GM21529 (cell line): ENCODE measurements at regions not wholly inside any gene's neighbourhood (a gene's known extent, or its start where the extent isn't known, plus 50 kb on each side); places are given as distances from the start of the nearest gene placed in this dataset.
"Not testable (repeated sequence)": the region's sequence is repeated elsewhere in the genome, so short reads cannot be mapped to it uniquely, and the experiment has no call there.

Experiments
- ATAC-seq: cut with Tn5 transposase; IDR thresholded peaks from one replicate; pipeline ENCODE4 v1.9.1; 2021; ENCODE audit not compliant: unreplicated experiment

DNA sequence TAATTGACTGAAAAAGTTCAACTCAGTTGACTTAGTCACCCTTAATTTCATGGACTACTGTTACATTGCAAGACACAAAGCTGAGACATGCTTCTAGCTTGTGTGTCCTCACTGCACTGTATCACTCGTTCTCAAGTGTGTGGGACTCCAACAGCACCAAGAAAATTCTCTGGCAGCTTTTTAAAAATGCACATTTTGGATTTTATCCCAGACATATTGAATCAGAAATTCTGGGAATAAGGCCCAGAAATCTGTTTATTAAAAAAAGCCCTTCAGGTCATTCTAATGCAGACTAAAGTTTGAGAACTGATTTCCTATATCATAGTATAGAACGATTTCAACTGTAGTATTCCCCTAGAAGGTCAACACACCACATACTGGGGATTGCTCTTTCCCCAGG, 1485.3 kb downstream of the PCDH9 start:
- ATAC-seq: no peak

DNA sequence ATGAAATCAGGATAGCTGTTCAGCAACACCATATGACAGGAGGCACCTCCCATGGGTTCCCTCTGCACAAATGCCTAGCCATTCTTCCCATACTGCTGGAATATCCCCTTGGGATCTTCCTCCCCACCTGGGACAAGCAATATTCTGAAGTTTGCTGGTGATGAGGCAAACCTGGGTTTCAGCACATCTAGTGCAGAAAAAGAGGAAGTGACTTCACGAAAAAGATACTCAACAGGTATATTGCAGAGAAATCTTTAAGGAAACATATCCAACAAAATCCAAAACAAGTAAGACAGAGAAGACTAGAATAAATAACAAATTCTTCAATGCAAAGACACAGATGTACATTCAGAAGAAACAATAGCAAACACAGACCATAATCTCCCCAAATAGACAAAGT, 1497.0 kb downstream of the PCDH9 start:
- ATAC-seq: no peak

DNA sequence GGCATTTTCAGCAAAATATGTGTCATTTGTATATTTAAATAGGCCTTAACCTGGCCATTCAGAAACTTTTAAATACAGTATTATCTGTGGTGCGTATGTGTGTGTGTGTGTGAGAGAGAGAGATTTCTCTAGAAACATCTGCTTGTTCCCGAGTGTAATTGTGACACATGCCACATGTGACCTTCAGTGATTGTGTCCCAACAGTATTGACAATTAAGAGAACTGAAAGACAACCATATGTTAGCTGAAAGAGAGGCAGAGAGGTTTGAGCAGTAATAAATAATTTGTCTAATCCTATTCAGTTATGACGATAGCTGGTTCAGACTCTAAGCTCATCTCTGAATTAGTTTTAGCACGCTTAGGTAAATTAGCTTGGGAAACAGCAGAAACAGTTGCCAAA, 1503.1 kb downstream of the PCDH9 start:
- no peak for ATAC-seq

DNA sequence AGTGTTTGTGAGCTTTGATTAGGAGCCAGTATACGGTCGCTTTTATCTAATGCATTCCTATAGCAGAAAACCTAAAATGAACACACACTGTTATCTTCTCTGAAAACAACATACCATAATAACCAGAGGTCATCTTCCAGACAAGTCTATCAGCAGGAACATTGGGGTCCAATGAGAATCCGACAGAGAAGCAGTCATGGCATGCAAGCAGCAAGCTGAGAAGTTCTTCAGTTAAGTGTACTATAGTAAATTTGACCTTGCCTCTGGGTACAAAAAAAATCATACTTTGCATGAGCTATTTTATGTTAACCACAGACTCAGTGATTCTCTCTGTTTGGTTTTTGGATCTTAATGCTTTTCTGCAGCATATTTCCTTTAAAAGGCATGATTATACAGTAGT, 1505.1 kb downstream of the PCDH9 start:
- ATAC-seq: no peak

DNA sequence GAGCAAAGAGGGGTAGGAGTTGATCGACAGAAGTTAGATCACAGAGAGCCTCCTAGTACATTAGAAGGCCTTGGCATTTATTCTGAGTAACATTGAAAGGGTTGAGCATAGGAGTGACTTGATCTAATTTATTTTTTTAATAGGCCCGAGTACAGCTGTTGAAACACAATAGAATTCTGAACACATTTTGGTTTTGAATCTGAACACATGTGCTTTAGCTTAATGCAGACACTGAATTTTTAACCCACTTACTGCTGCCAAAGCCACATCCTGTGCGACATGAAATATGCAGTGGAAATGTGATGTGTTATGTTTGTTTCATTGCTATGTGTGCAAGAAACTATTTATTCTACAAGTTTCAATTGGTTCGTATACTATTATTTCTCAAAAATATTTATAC, 1505.9 kb downstream of the PCDH9 start:
- ATAC-seq: no peak

DNA sequence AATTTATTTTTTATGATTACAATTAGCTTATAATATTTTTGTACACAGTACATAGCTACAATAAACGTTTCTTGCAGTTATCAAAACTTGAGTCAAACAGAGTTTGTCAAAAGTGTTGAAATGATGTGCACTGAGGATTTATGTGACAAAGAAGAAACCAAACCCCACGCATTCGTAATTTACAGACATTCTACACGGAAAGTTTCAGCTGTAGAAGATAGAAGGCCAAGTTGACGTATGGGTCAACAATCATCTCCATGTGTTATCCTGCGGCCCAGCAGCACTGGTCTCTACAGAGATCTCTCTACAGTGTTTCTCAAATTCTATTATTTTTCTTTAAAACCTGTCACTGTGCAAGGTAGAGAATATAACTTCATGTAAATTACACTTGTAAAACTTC, 1507.6 kb downstream of the PCDH9 start:
- no peak for ATAC-seq

DNA sequence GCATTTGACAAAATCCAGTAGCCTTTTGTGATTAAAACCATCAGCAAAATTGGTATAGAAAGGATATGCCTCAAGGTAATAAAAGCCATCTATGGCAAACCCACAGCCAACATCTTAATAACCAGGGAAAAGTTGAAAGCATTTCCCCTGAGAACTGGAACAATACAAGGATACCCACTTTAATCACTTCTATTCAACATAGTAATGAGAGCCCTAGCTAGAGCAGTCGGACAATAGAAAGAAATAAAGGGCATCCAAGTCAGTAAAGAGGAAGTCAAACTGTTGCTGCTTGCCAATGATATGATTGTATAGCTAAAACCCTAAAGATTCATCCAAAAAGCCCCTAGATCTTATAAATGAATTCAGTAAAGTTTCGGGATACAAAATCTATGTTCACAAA, 1510.3 kb downstream of the PCDH9 start:
- ATAC-seq: no peak

DNA sequence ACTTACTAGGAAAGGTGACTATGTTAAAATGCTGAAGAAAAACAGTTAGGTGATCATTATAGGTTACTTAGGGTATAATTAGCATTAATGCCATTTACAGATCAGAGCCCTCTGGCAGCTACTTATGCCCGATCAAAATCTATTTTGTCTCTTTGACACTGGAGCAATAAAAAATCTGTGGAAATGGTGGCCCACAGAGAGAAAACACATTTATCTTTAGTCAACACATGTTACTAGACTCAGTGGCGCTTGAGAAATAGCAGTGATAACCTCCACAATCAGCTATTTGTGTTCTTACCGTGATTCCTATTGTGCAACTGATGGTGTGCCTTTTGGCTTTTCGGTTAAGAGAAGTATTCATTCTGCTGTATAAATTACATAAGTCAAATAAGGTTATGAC, 1519.6 kb downstream of the PCDH9 start:
- no peak for ATAC-seq

DNA sequence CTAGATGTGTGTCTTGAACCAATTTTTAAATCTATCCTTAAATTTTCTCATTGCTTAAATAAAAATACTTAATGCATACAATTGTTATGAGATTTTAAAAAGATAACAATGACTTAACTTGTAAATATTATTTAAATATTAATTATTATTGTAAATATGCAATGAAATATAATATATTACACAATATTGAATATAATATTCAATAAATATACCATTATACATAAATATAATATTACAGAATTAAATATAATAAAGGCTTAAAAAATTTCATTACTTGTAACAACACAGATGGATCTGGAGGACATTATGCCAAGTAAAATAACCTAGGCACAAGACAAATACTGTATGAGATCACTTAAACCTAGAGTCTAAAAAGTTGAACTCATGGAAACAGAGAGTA, 1532.3 kb downstream of the PCDH9 start:
- ATAC-seq: no peak

DNA sequence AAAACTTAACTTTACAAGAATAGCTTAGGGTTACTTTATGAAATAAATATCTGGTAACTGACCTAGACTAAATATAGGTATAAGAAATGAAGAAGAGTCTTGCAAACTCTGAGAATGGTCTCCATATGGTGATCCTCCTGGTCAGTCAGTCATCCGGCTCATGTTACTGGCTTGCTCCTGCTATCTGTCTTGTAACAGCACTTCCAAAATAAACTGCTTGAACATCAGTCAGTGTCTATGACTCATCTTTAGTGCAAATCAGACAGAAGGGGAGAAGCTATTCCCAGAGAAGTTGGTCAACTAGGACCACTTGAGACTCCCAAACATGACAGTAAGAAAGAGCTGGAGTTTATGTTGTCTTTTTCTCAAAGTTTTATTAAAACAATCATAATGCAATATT, 1550.9 kb downstream of the PCDH9 start:
- no peak for ATAC-seq

DNA sequence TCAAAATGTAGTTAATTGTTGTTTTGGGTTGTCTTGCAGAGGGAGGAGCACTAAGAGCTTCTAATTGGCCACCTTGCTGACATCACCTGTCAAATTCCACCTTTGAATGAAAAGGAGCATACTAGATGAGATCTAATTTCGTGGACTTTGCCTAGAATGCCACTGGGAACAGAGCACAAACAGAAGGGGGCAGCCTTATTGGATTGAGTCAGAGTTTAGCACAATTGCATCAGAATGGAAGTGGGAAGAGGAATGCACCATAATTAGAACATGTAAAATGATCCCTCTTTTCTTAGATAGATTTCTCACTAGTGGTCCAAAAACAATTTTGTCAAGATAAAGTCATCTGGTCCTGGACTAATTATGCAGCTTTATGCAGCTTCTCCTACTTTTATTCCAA, 1552.2 kb downstream of the PCDH9 start:
- ATAC-seq: no peak

DNA sequence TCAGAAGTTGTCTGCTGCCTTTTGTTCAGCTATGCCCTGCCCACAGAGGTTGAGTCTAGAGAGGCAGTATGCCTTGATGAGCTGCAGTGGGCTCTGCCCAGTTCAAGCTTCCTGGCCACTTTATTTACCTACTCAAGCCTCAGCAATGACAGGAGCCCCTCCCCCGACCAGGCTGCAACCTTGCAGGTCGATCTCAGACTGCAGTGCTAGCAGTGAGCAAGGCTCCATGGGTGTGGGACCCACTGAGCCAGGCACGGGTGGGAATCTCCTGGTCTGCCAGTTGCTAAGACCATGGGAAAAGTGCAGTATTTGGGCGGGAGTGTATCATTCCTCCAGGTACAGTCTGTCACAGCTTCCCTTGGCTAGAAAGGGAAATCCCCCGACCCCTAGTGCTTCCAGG, 1554.8 kb downstream of the PCDH9 start:
- ATAC-seq: not testable (repeated sequence)

DNA sequence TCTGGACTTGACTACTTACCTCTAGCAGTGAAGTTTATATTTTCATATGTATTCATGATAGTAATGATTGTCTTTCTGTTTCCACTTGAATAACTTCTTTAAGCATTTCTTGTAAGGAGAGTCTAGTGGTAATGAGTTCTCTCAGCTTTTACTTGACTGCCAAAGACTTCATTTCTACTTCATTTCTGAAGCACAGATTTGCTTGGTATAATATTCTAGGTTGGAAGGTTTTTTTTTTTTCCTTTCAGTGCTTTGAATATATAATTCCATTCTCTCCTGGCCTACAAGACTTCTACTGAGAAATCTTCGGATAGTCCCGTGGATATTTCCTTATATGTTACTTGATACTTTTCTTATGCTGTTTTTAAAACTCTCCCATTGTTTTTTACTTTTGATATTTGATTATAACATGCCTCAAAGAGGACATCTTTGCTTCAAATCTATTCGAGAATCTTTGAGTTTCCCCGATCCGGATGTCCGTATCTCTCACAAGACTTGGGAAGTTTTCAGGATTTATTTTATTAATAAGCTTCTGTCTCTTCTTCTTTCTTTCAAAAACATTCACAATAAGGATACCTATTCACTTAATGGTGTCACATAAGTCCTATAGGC, 1560.0 kb downstream of the PCDH9 start:
- no peak for ATAC-seq

DNA sequence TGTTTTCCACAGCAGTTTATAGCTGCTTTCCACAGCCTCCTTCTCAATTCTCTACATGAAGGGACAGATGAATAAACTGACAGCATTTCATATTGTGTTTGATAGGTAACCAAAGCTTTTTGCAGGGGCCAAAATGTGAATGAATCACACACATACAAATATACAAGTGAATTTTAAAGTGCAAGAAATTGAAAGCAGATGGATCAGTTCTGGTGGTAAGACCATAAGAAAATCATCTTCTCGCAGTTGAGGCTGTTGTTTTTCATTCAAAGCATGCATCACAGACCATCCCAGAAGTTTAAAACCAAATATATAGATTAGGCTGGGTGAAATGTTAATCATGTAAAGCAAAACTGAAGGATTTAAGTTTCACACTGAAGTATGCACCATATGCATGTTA, 1569.4 kb downstream of the PCDH9 start:
- no peak for ATAC-seq

DNA sequence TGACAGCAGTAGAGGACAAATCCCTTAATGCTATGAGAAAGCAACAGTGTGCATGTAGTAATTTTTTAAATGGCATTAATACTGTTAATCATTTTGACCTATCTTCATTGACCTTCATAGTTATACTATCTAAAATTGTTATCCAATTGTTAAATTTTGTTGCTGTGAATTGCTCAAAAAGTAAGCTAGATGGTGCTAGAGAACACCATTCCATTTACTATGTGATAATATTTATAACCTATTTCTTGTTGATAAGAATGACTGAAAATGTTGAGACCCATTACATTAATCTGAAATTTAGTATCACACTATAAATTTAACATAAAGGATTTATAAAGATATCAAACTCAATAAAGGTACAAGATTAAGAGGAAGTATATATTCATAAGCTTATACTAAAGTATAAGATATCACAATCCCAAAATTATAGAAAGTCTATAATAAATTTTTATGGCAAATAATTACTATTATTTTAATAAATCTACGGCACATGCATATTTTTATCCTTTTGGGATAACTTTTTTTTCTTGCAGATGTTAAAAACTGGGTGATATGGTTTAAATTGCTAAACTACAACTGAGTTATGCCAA, 1573.3 kb downstream of the PCDH9 start:
- no peak for ATAC-seq

DNA sequence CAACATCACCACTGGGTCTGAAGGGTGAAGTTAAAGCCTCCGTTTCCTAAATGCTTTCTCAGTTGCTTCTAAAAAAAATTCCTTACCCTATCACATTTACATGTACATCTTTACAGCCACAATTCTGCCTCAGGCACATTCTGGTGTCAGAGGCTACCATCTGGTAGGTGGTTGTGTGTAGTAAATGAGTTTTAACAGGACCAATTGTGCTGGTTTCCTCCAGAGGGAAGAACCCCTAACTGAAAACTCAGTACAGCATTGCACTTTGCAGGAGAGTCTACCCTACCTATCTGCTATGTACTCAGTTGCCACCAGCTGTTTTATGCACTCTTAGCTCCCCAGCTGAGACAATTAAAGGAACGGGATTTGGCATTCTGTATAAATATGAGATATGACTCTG, 1576.5 kb downstream of the PCDH9 start:
- ATAC-seq: no peak

DNA sequence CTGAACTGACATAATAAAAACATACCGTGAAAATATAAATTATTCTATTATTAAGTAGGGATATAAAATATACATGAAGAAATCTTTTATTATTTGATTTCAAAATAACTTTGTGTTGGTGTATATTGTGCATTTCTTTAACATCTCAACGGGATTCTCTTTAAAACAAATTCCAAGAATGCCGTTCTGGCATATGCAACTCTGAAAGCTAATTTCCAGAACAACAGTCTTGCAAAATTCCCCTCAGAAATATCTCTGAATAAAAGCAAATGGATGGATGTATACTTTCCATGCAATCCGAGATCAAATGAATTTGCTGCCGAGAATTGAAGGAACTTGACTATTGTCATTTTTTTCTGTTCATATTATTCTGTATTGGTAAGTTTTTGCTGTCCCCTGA, 1579.8 kb downstream of the PCDH9 start:
- no peak for ATAC-seq

DNA sequence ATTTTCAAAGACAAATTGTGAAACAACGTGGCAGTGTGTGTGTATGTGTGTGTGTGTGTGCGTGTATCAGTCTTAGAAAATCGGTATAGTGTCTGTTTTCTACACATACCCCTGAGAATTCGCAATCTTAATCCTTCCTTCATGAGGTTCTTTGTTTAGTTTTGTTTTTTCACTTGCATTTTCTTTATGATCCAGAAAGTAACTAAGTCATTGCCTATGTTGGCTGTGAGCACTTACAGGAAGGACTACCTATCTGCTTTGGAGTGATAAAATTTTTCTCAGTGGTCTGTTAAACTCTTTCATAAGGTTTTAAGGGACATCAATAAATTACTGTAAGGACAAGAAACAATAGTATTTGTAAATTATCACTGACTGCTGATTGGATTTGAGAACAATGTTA, 1587.1 kb downstream of the PCDH9 start:
- ATAC-seq: no peak

DNA sequence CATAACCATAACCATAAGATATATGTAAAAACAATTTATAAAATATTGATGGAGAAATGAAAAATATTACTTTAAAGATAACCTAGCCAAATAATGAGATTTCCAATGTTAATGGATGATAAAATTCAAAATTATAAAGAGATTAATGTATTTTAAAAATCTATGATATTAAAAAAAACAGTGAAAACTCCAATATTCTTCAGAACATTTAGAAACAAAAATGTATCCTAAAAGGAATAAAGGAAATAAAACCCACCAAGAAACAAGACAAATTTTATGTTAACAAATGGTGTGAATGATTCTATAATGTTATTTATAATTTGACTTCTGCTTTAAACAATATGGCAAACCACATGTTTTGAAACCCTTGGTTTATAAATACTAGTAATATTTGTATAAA, 1587.8 kb downstream of the PCDH9 start:
- no peak for ATAC-seq

DNA sequence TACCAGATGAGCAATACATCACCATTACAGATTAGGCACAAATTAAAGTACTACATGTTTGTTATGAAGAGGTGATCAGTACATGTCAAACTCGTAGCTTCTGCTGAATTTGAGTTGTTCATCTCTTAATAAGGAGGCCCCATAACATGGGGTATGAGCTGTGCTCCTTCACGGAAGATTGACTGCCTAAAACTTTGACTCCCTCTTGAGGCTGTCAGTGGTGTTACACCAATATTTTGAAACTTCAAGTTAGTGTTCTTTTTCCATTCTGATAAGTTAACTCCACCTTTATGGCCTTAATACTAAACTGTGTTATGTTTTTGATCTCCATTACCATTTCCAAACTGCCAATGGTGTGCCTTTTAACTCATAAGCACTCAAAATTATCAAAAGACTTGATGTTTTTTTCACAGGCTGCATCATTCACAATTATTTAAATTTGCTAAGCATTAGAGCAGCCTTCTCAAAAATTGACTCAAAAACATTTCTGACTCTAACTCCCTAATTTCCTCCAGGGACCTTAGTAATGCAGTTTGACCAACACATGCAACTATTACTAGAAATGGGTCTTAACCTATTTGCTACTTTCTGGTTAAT, 1591.5 kb downstream of the PCDH9 start:
- ATAC-seq: peak; percentile 89

DNA sequence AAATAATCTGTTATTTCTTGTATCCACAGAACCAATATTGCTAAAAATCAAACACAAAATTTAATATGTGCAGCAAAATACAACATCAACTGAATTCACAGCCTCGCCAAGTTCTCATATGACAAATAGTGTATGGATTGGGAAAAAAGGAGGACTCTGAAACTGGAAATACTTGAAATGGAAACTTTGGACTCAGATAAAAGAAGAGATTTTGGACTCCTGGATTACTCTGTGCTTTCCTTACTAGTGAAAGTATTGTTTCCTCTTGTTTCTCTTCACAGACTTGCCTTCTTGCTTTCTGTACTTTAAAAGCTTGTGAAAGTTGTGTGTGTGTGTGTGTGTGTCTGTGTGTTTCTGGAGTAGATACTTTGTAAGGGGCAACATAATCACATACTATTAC, 1596.3 kb downstream of the PCDH9 start:
- no peak for ATAC-seq

DNA sequence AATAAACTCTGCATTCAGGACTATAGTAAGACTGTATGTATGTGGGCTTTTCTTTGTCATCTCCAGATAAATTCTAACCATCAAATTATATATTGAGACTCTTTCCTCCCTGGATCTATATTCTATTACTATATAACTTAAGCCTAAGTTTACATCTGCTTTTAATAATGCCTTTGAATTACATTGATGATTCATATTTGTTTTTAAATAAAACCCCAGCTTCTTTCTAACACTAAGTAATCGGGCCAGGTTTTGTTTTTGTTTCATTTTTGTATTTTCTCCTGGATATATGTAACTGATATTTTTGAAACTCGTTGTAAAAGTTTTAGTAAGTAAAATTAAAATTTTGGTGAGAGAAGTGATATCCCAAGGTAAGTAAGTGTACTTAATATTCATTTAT, 1599.1 kb downstream of the PCDH9 start:
- no peak for ATAC-seq

DNA sequence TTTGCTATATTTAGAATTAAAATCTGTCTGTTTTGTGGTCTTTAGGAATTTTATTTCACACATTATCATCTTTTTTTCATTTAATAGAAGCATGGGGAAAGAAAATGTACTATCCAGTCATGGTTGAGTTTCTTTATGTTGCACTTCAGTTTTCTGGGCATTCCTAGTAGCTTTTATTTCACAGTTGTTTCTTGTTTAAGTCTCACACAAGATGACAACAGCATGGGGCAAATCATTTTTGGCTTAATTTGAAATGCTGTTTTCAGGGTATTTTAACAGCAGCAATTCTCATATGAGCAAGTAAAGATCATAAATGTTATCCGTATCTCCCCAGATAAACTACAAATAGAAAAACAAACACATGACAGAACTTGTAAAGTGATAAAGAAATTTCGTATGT, 1600.2 kb downstream of the PCDH9 start:
- ATAC-seq: no peak
